GM21825 (cell line): ENCODE measurements at regions not wholly inside any gene's neighbourhood (a gene's known extent, or its start where the extent isn't known, plus 50 kb on each side); places are given as distances from the start of the nearest gene placed in this dataset.
"Not testable (repeated sequence)": the region's sequence is repeated elsewhere in the genome, so short reads cannot be mapped to it uniquely, and the experiment has no call there.

Source experiments
- ATAC-seq: cut with Tn5 transposase; IDR thresholded peaks from one replicate; pipeline ENCODE4 v1.9.1; 2021; ENCODE audit warnings: mild to moderate bottlenecking, moderate library complexity; ENCODE audit not compliant: unreplicated experiment

DNA sequence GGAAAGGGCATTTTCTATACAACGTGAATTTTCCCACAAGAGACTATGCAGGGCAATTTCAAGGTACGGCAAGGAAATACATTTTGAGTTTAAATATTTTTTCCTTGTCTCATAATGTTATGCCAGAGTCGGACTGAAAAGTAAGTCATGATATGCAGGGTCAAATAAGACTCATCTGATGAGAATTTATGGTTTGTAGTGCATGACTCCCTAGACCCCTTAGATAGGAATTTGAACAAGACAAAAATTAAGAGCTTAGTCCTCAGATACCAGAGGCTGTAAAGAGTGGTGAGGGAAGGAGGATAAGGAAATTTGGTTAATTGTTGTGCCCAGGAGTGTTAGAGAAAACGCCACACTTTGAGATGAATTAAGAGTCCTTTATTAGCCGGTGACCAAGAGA is 616.6 kb downstream of the XPNPEP1 start:
- ATAC-seq: no peak

DNA sequence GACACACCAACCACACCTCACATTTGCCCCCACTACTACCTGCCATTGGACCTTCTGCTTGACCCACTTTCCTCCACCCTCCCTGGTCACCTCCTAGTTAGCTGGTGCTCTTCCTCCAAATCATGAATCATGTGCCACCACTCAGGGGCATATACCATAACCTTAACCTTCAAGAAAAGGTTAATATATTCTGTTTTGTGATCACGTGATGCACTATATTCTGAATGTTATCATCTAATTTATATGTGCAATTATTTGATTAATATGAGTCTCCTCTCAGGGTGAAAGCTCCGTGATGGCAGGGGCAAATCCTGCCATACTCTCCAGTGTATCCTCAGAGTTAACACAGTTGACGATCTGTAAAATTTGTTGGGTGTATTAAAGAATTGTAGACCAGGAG is 635.5 kb downstream of the XPNPEP1 start:
- no peak for ATAC-seq

DNA sequence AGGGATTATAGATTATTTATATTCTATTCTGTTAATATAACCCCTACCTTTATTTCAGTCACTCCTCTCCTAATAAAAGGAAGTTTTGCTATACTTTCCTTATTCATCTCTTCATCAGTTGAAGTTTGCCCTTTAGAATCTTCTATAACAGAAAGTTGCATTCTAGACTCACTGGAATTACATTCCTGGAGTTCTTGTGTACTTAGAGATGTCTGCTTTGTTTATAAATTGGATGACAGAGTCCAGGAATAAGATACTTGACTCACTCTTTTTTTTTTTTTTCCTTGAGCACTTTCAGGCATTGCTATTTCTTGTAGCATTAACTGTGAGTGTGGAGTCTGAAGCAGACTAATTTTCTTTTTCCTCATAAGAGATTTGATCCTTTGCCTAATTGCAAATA is 640.8 kb downstream of the XPNPEP1 start:
- no peak for ATAC-seq

GRCh38 chr10:109281347-109281746 is 642.0 kb downstream of the XPNPEP1 start:
- ATAC-seq: no peak

DNA sequence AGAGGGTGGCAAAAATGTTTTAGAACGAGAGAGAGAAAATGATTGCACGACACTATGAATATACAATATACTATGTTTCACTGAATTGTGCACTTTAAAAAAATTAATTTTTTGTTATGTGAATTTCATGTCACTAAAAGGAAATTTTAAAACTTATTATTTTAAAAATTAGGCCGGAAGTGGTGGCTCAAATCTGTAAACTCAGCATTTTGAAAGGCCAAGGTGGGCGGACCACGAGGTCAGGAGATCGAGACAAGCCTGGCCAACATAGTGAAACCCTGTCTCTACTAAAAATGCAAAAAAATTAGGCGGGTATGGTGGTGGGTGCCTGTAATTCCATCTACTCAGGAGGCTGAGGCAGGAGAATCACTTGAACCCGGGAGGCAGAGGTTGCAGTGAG is 642.5 kb downstream of the XPNPEP1 start:
- ATAC-seq: no peak

DNA sequence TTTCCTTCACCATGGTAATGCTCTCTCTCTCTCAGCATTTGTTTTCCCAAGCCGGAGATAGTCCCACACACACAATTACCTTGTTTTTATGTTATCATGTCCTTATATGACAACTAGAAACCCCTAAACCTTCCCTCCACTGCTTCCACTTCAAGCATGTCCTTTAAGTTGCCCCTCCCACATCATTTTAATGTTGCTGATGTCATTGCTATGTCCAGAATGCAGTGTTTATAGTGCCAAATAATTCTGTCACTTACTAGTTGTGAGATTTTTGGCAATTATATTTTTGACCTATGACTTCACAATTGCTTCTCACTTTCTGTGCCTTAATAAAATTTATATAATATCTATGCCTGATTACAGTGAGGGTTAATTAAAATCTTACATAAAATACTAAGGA is 645.9 kb downstream of the XPNPEP1 start:
- ATAC-seq: no peak

GRCh38 chr10:109275960-109276359 is 647.4 kb downstream of the XPNPEP1 start:
- no peak for ATAC-seq

GRCh38 chr10:109274681-109275080 is 648.6 kb downstream of the XPNPEP1 start:
- no peak for ATAC-seq

- no peak for ATAC-seq
Measured at GRCh38 chr10:109270173-109270572, 653.1 kb downstream of the XPNPEP1 start.

DNA sequence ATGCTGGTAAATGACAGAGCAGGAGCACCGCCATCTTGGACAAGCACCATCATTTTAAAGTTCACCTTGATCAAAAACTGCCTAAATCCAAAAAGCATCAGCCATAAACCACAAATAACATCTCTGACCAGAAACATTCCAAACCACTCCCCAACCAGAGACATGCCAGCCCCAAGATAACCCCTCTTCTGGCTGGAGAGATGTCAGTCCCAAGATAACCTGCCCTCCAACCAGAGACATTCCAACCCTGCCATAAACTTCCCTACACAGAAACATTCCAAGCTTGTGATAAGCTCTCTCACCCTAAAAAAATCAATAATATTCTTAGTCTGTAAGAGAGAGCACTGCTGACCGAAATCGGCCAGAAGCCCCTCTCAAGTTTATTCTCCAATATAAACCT is 659.3 kb downstream of the XPNPEP1 start:
- ATAC-seq: no peak

- ATAC-seq: no peak
Measured at GRCh38 chr10:109261231-109261630, 662.1 kb downstream of the XPNPEP1 start.

DNA sequence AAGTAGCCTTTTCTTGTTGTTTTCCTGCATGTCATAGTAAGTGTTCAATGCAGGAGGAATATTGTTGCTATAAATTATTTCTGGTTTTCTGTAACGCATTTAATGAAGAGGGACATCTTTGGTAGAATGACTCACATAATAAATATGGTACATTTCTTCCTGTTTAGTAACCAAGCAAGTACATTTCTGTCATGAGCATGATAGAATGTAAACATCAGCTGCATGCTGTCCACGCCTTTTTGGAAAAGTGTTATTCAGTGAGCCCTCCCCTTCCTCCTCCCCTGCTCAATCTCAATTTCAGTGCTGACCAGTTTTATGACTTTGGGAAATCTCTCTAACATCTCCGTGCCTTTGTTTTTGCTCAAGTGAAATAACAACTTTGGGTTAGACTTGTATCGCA is 664.0 kb downstream of the XPNPEP1 start:
- ATAC-seq: no peak

DNA sequence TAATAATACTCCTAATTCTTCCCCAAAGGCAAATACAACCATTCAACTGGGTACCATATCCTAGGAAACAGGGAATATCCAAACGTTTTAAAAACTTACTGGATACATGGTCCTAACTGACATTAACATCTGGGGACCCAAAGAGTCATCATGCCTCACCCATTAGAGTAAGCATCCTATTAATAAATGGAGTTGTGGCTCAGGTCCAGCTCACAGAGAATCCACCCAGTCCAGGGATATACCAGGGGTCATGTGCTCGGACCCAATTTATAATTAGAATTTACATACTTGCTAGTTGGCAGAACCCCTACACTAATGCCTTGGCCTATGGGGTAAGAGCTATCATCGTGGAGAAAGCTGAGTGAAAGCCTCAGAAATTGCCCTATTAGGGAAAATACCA is 670.0 kb downstream of the XPNPEP1 start:
- ATAC-seq: no peak

- ATAC-seq: no peak
Measured at GRCh38 chr10:109250152-109250551, 673.2 kb downstream of the XPNPEP1 start.

- ATAC-seq: no peak
Measured at GRCh38 chr10:109247814-109248213, 675.5 kb downstream of the XPNPEP1 start.

- ATAC-seq: no peak
Measured at GRCh38 chr10:109245821-109246220, 677.5 kb downstream of the XPNPEP1 start.

GRCh38 chr10:109239371-109239770 is 683.9 kb downstream of the XPNPEP1 start:
- ATAC-seq: no peak

DNA sequence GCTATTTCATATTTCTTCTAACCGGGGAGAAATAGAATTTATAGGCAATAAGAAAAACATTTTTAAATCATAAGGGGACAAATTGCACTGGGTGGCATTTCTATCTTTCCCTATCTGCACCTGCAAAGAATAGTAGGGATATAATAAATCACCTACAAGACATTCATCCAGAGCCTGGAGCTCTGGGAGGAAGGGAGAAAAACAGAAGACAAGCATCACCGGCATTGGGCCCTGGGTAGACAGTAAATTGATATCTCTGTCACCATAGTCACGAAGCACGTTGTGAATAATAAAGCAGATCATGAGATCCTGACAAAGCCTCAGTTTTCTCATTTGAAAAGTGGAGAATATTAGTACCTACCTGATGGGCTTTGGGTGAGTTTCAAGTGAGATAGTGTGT is 685.6 kb downstream of the XPNPEP1 start:
- ATAC-seq: no peak

GRCh38 chr10:109237050-109237449 is 686.3 kb downstream of the XPNPEP1 start:
- ATAC-seq: no peak

GRCh38 chr10:109223533-109223932 is 699.8 kb downstream of the XPNPEP1 start:
- not testable (repeated sequence) for ATAC-seq

DNA sequence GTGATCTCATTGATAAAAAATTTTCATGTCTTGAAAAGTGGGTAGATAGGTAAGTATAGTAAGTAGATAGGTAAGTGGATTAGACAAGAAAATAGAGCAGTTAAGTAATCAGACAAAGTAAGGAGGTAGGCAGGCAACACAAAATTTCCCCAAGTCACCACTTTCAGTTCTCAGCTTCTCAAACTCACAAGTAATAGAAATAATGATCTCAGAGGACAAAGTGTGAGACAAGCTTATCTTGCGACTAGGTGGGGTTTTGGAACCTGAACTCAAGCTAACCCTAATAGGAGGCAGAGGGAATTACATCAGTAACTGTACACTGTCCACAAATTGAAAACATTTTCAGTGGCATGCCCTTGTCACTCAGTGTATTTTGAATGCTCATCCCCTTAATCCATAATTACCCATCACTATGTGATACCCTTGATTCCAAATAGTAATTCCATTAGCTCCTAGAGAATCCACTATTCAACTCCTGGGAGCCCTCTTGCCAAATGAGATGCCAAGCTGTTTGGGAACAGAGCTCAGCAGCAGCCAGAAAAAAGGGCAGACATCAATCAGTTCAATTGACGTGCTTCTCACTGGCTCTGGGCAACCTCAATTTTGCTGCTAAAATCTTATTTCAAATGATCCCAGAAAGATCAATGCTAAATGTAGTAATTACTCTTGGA is 703.2 kb downstream of the XPNPEP1 start:
- no peak for ATAC-seq

DNA sequence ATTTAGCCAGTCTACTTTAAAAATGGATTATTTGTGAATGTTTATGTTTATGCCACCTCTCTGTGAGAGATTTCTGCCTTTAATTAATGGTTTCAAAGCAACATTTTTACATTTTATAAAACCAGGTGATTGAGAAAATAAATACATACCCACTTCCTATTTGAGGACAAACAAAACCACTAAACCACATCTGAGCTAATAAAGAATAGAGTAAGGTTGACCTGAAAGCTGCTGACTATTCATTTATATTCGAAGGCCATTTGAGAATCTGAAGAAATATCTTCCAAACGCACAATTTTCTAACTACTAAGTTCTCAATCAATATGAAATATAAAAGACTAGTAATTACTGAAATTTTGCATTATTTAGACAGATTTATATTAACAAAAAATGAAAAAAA is 705.1 kb downstream of the XPNPEP1 start:
- no peak for ATAC-seq
